ENCODE measurements at regions not wholly inside any gene's neighbourhood (a gene's known extent, or its start where the extent isn't known, plus 50 kb on each side); places are given as distances from the start of the nearest gene placed in this dataset.

DNA sequence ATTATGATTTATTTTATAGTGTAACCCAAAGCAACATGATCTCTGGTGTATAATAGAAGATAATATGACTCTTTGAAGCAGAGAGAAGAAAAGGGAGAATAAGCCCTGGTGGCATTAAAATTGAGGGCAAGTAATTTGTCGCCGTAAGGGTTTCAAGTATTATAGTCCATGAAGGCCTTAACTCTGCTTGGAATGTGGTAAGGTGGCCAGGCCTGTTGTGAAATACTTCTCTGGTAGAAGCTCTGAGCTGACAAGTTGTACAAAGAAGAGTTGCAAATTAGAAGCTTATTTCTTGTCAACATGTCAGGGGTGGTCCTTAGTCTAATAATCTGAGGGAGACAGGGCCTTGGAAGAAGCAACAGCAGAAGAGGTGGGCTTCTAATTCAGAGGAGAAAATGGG is 151.7 kb upstream of the HHIP start:
- no peak for DNase-seq

DNA sequence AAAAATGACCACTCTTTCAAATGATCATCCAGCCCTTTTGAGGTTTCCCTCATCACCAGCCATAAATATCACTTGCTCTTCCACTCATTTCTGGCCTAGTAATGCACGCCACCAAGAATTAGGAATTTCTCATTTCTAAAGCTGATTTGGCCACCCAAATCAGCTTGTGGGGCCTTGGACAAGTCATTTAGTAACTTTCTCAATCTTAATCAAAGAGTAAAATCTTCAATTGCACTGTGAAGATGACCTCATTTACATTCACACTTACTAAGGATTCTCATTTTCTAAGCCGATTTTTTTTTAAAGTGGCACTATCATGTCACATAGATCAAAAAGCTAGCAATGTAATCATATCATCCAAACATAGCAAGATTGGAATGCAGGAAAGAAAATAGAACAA is 150.0 kb upstream of the HHIP start:
- DNase-seq: no peak

DNA sequence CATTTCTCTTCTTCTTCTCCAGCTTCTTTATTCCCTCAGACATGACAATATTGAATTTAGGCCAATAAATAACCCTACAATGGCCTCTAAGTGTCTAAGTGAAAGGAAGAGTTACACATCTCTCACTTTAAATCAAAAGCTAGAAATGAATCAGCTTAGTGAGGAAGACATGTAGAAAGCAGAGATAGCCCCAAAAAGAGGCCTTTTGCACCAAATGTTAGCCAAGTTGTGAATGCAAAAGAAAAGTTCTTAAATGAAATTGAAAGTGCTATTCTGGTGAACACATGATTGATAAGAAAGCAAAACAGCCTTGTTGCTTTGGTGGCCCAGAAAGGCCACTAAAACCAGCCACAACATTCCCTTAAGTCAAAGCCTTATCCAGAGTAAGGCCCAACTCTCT is 146.2 kb upstream of the HHIP start:
- DNase-seq: no peak

DNA sequence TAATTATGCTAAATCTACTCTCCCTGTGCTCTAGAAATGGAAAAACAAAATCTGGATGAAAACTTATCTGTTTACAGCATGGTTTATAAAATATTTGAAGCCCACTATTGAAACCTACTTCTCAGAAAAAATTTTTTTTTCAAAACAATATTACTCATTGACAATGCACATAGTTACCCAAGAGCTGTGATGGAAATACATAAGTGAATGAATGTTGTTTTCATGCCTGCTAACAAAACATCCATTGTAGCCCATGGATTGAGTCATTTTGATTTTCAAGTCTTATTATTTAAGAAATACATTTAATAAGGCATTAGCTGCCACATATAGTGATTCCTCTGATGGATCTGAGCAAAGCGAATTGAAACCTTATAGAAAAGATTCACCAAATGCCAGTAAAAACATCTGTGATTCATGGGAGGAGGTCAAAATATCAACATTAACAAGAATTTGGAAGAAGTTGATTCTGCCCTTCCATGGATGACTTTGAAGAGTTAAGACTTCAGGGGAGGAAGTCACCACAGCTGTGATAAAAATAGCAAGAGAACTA is 144.7 kb upstream of the HHIP start:
- DNase-seq: no peak

DNA sequence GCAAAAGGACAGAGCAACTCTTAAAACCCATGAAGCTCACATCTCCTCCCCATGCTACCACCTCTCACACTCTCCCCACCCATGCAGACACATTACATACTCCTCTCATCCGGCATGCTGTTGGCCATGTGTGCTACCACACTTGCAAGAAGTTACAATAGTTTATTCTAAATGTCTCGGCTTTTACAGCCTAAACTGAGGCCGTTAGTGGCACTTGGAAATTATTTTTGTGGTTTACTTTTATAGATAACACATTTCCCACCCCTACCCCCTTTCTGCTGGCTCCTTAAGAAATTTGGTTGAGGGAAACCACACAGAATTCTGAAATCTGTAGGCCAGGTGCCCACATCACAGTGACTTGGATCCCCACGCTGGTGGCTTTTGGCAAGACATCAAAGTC is 141.1 kb upstream of the HHIP start:
- no peak for DNase-seq

DNA sequence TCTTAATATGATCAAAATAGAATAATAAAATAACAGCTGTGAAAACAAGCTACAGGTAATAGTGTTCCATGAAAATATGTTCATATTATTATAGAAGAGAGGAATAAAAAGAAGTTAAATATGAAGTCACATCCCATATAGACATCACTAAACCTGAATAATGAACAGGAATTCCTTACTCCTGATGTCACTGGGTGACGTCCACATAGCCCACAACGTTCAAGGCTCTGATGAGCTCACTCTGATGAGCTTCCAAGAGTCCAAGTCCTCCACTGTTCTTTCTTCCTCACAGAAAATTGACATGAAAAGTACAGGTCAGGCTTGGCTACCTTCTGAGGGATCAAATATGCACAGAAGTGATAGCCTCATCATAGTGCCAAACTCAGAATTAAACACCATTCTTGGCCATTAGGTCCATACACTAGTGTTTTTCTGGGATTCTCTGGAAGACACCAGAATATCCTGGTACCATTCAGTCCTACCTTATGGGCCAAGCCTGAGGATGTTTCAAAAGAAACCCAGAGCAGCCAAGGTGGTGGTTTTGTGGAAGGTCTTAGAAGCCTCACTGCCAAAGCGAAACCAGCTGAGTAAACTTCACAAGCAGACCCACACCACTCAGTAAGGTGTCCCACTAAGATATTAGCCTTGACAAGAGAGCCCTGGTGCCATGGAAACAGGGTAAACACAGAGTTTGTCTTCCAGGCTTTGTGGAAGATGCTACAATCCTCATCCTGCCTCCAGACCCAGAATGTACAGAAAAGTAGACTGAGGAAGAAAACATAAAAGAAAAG is 138.4 kb upstream of the HHIP start:
- DNase-seq: no peak

DNA sequence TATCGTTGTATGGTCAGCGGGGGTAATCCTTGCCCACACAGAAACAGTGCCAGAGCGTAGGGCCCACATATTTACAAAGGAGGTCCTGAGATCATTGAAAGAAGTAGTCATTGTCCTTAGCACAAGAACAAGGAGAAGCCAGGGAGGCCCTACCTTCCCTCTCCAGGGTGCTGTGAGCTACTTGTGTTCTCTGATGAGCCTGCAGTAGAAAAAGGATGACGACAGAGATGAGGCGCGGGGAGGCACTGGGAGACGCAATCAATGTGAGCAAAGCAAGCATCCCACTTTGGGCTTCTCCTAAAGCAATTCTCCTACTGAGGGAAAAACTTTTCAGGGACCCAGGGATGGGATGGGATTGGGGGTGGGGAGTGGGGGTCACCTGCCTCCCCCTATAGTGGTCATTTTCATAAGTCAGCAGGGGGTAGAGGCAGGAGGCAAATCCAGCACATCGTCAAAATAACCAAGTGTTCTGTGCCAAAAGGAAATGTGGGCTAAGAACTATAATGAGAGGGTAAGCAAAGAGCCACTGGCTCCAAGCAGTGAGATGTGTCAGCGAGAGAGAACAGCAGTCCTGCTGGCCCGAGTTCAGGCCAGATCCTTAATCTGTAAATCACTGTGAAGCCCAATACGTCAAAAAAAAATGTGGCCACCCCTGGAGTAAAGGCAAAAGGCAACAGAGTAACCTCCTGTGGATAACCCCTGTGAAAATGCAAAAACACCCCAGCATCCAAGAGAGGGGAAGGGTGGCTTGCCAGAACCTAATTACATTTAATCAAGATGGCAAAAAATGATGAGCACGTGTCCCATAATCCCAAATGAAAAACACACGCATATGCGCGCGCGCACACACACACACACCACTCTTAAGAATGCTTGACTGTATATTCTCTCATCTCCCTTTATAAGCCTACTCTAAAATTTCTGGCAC is 136.6 kb upstream of the HHIP start:
- DNase-seq: no peak

DNA sequence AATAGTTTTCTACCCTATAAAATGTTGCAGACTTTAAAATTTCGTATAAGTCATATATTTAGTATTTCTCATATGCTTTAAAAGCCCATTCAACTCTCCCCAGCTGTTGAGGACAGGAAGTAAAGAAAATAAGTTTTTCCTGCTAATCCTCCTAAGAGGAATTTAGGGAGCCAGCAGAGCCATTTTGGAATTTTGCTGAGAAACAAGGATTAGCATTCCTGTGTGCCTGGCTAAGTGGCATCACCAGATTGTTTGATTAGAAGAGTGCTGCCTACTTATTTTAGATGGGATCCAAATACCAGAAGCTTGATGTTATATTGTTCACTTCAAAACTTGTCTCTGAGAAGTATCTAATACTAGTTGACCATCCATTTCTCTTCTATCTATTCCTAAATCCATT is 131.2 kb upstream of the HHIP start:
- no peak for DNase-seq

DNA sequence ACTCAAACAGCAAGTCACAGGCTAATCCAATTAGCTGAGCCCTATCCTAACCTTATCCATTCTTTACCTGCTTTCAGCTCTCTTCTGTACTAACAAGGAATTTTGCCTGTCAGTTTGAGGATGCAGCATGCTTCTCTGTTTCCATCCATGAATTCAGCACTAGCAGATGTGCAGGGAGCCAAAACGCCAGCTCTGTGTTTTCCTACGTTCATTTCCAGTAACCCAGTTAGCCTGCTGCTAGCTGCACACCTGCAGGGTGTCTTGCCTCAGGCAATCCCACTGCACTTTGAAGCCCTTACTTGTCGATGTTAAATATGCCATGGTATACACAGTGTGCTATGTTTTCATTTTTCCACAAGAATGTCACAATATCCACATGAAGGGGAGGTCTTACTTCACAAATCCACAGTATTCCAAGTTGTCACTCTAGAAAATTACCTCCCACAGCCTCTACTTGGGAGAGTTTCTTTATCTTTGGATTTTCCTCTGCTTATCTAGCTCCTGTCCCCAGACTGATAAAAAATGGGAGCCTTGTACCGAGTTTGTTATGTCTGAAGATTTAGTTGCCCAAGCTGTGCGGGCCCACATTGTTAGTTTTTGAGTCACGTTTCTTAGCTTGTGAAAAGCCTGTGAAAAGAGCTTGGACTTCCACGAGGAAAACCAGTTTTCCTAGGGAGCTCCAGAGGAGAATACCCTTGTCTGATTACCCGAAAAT is 127.6 kb upstream of the HHIP start:
- peak; percentile 4 for DNase-seq

DNA sequence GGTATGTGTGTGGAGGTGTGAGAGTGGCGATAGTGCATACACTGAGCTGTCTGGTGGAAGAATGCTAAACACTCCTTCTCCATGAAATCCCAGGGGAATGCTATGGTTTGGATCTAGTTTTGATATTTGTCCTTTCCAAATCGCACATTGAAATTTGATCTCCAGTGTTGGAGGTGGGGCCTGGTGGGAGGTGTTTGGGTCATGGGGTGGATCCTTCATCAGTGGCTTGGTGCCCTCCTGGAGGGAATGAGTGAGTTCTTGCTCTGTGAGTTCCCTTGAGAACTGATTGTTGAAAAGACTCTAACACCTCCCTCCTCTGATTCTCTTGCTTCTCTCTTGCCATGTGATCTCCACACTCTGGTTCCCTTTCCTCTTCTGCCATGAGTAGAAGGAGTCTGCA is 114.1 kb upstream of the HHIP start:
- DNase-seq: no peak

DNA sequence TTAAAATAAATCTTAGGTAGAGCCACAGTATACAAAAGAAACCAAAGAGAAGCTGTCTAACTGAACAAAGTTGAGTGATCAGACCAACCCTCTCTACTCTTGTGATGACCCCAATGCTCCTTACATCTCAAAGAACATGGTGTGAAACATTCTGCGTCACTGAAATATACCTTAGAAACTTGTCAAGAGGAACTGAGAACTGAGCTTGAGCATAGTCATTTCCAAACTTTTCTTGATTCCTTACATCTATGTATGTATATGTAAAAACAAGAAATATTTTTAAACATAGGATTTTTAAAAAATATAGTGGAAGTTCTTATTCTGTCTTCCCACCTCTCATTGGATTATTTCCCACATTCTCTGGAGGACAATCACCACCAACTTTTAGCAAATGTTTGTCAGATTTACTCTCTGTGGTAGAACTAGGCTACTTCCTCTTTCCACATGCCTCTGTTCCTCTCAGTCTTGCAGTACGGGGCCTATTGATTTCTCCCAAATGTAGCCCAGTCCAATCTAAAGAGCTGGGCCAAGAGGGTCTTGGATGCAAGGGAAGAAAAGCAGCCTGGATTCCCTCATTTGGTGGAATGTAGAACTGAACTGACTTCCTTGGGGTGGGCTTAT is 98.2 kb upstream of the HHIP start:
- DNase-seq: no peak

DNA sequence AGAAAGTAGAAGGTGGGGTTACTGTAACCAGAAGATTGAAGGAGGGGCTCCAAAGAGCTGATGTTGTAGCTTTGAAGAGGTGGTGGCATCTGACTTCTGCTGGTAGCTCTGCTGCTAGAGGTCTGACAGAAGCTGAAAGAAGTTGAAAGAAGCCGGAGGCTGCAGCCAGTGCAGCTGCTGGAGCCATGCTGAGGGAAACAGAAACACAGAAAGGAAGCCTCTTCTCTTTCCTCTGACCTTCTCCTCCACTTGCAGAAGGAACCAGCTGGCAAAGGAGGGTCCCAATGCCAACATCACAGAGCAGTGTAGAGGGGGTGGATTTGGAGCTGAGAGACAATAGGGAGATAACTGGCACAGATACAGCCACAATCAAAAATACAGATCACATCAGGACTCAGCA is 89.3 kb upstream of the HHIP start:
- DNase-seq: no peak

DNA sequence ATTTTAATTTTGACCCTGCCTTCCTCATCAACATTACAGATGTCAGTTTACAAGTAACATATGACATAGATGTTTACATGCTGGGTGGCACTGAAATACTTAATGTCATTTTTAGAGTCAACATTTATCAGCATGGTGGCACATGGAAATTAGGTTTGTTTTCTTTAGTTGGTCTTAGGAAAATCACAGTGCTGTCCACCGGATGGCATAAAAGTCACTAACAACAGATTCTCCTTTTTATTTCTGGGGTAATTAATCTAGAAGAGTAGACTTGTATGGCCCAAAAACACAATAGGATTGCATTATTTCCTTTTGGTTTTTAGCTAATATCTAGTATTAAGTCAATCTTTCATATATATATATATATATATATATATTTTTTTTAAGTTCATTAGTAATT is 88.6 kb upstream of the HHIP start:
- peak; percentile 8 for DNase-seq

DNA sequence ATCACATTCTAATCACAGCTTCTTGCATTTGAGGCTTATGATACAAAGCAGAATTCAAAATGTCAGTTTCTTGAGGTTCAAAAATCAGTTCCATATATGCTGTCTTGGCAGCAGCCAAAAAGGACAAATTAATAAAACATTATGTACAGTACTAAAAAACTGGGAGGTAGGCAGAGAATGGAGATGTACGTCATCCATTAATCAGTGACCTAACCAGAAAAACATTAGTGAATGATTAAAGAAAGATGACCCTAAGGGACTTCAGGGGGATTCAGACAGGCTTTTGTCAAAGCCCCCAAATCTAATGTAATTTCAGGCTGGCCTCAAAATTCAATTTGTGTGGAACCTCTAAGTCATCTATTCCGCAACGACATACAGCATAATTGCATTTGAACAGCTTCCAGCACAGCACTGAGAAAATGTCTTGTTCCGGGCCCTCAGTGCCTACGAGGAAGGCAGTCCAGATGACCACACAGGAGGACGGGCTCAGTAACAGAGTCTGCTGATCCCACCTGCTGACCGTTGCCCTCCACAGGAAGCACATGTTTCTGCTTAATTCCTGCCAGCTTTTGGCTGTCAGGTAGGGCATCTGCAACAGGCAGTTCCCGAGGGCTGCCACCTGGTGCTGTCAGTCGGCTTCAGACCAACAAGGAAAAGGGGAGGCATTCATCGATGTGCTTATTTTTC is 83.8 kb upstream of the HHIP start:
- DNase-seq: peak; percentile 58

DNA sequence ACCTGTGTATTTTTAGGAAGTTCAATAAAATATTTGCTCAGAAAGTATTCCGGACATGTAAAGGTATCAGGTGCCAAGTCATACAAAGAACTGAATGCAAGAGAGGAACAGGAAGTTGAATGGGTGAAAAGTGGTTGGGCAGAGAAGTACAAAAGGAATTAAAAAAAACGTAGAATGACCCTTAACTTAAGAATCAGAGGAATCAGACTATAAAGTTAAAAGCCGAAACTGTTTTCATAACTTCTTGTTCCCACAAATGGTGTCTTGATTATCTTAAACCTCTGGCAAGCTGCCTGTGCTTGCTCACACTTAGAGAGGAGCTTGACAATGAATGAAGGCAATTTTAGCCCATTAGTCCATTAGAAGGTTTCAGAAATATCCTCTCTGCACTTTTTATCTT is 81.6 kb upstream of the HHIP start:
- DNase-seq: no peak

DNA sequence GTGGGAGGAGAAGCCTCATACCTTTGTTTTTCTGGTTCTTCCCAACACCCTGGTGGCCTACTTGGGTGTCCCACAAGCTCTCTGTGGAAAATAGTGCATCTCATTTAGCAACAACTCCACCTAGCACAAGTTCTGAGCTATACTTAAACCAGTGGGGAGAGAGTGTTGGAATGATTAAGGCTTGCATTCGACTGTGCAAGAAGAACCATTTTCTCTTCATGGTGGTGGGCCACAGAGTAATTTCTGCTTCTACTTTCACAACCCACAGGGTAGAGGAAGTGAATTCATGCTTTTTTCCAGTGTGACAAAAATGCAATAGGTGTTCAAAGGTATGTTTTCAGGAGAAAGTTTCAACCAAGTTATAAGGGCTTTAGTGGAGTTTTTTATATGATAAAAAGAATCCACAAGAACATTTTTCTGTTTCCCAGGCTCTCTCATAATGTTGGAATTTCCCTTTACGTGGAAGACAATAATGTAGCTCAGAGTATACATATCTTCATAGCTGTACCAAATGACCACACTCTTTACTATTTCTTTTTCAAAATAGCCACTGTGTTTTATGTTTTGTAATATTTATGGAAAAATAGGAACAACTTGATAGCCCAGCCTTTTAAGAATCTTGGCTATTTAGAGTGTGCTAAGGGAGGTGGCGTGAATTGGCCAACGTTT is 80.3 kb upstream of the HHIP start:
- DNase-seq: no peak

DNA sequence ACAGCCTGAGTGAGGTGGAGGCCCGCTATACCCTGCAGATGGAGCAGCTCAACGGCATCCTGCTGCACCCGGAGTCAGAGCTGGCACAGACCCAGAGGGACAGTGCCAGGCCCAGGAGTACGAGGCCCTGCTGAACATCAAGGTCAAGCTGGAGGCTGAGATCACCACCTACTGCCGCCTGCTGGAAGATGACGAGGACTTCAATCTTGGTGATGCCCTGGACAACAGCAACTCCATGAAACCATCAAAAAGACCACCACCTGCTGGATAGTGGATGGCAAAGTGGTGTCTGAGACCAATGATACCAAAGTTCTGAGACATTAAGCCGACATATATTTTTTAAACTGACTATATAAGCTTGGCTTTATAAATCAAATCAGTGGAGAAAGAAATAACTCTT is 73.3 kb upstream of the HHIP start:
- DNase-seq: no peak

DNA sequence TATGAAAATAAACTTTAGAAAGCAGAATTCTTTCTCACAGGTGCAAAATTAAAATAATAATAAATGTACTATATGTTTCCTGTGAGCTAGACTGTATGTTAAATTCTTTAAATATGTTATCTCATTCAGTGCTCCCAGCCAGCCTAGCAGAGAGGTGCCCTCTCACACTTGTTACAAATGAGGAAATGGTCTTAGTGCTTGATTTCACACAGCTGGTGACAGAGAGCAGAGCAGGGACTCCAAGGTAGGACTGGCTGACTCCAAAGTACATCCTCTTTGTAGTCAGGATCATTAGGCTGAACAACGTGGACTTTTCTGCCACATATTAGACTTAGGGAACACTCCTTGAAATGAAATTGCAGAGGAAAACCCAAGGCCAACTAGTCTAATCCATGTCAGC is 72.0 kb upstream of the HHIP start:
- no peak for DNase-seq

DNA sequence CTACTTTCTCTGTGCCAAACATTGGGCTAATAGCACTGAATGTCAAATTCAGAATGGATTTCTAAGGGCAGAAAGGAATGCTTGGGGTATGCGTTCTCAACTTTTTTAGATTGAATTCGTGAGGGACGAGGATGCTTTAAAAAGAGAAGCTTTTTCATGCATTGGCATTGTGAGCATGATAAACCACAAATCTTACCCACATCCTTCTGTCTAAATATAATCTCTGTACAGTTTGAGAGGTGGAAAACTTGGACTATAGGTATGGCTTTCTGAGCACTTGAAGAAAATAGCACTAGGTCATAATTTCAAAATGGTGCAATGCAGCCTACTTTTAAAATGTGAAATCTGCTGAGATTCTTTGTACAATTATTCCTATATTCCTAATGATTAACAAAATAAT is 71.4 kb upstream of the HHIP start:
- DNase-seq: no peak

DNA sequence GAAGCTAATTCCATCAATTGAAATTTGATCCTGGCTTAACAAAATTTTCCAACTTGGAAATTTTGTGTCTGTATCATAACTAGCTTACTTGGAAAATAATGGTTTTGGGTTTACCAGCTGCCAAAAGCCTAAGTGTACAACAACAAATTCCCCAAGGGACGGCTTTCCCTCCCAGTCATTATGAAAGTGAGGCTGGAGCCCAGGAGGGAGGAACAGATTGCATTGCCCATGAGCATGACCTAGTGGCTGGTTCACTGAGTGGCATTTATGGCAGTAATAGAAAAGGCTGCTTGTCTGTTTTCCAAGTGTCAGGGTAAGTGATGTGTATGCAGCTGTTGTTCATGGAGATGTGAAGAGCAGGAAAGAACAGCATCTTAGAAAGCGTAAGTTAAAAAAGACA is 70.8 kb upstream of the HHIP start:
- no peak for DNase-seq

DNA sequence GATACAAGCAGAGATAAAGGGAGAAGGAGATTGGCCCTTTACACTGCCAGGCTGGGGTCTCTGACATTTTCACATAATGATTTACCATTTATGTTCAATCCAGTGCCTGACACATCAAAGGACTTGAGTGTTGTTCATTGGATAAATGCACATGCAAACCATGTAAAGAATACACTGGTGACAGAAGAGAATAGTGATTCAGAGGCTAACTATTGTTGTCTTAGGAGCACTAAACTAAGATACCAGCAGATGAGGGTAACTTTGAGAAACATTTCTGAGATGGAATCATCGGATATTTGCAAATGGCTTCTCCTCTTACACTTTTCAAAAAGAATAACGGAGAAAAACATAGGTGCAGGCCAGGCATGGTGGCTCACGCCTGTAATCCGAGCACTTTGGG is 67.3 kb upstream of the HHIP start:
- DNase-seq: no peak

Data from COR-L47 (cell line).